ENCODE measurements at regions not wholly inside any gene's neighbourhood (a gene's known extent, or its start where the extent isn't known, plus 50 kb on each side); places are given as distances from the start of the nearest gene placed in this dataset.

DNA sequence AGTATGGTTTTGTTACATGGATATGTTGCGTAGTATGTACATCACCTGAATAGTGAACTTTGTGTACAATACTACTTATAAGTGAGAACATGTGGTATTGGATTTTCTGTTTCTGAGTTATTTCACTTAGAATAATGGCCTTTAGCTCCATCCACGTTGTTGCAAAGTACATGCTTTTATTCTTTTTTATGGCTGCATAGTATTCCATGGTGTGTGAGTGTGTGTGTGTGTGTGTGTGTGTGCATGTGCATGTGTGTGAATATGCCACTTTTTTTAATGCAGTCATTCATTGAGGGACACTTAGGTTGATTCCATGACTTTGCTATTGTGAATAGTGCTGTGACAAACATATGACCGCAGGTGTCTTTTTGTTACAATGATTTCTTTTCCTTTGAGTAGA, 147.8 kb downstream of the LEPR start:
- TF ChIP-seq POLR2A (IDR thresholded peaks at IDR 0.05), result no peak
- no peak for TF ChIP-seq CTCF (IDR thresholded peaks at IDR 0.05)
- TF ChIP-seq POLR2AphosphoS5 (IDR thresholded peaks at IDR 0.05), result no peak

Measured in prostate gland (tissue), 2 donors.